MM.1S (cell line): ENCODE measurements at regions not wholly inside any gene's neighbourhood (a gene's known extent, or its start where the extent isn't known, plus 50 kb on each side); places are given as distances from the start of the nearest gene placed in this dataset.

Experiments
- DNase-seq: peaks from one replicate; pipeline ENCODE4 v3.0.0-alpha.2; 2015
- H2AFZ ChIP-seq: fragments of 300-600 bp; sonication (generic); 2 replicates; pipeline ENCODE4 v1.6.0; 2016; ENCODE audit warnings: antibody characterized with exemption, low read length
- H3F3A ChIP-seq: fragments of 300-600 bp; sonication (generic); 2 replicates; pipeline ENCODE4 v1.6.1; 2016; ENCODE audit warnings: mild to moderate bottlenecking, antibody characterized with exemption, low read length, moderate library complexity, mixed read lengths; ENCODE audit not compliant: insufficient read depth
- H3K27ac ChIP-seq: fragments of 300-600 bp; sonication (generic); 2 replicates; pipeline ENCODE4 v1.5.1; 2016; ENCODE audit warnings: mild to moderate bottlenecking, low read length
- H3K27me3 ChIP-seq: fragments of 300-600 bp; sonication (generic); replicated peaks from 2 replicates; pipeline ENCODE4 v1.6.0; 2016; ENCODE audit warnings: low read length; ENCODE audit not compliant: insufficient read depth
- H3K36me3 ChIP-seq: fragments of 300-600 bp; sonication (generic); replicated peaks from 2 replicates; pipeline ENCODE4 v1.6.1; 2016; ENCODE audit warnings: mild to moderate bottlenecking, low read length, mixed read lengths; ENCODE audit not compliant: insufficient read depth
- H3K4me1 ChIP-seq: fragments of 300-600 bp; sonication (generic); 2 replicates; pipeline ENCODE4 v1.6.1; 2016; ENCODE audit warnings: low read length, mixed read lengths
- H3K4me2 ChIP-seq: fragments of 300-600 bp; sonication (generic); 2 replicates; pipeline ENCODE4 v1.6.0; 2016; ENCODE audit warnings: low read depth, low read length
- H3K4me3 ChIP-seq: fragments of 300-600 bp; sonication (generic); 2 replicates; pipeline ENCODE4 v1.5.1; 2016; ENCODE audit warnings: low read length, mixed read lengths
- H3K79me2 ChIP-seq: fragments of 300-600 bp; sonication (generic); 2 replicates; pipeline ENCODE4 v1.6.1; 2016; ENCODE audit warnings: mixed run types, low read length, mixed read lengths
- H3K9ac ChIP-seq: fragments of 300-600 bp; sonication (generic); 2 replicates; pipeline ENCODE4 v1.6.1; 2016; ENCODE audit warnings: low read length, mixed read lengths
- H3K9me2 ChIP-seq: fragments of 300-600 bp; sonication (generic); replicated peaks from 2 replicates; pipeline ENCODE4 v1.6.1; 2016; ENCODE audit warnings: mild to moderate bottlenecking, low read length, mixed read lengths; ENCODE audit not compliant: insufficient read depth
- H3K9me3 ChIP-seq: fragments of 300-600 bp; sonication (generic); replicated peaks from 2 replicates; pipeline ENCODE4 v1.6.1; 2016; ENCODE audit warnings: mild to moderate bottlenecking, low read length, mixed read lengths; ENCODE audit not compliant: insufficient read depth
- H4K20me1 ChIP-seq: fragments of 300-600 bp; sonication (generic); 2 replicates; pipeline ENCODE4 v1.6.1; 2016; ENCODE audit warnings: mild to moderate bottlenecking, low read length, moderate library complexity, mixed read lengths; ENCODE audit not compliant: insufficient read depth
- CTCF ChIP-seq: fragments of 300-600 bp; sonication (generic); IDR thresholded peaks from 2 replicates; pipeline ENCODE4 v1.5.1; 2016; ENCODE audit warnings: antibody characterized with exemption, low read length, mixed read lengths
- EZH2 ChIP-seq: fragments of 300-600 bp; sonication (generic); optimal IDR thresholded peaks from 2 replicates; pipeline ENCODE3; 2017; ENCODE audit warnings: low read depth, mild to moderate bottlenecking, antibody characterized with exemption, low read length, mixed read lengths
- EZH2phosphoT487 ChIP-seq: fragments of 300-600 bp; sonication (generic); IDR thresholded peaks from 2 replicates; pipeline ENCODE4 v1.6.1; 2018; ENCODE audit warnings: antibody characterized with exemption, low read length

DNA sequence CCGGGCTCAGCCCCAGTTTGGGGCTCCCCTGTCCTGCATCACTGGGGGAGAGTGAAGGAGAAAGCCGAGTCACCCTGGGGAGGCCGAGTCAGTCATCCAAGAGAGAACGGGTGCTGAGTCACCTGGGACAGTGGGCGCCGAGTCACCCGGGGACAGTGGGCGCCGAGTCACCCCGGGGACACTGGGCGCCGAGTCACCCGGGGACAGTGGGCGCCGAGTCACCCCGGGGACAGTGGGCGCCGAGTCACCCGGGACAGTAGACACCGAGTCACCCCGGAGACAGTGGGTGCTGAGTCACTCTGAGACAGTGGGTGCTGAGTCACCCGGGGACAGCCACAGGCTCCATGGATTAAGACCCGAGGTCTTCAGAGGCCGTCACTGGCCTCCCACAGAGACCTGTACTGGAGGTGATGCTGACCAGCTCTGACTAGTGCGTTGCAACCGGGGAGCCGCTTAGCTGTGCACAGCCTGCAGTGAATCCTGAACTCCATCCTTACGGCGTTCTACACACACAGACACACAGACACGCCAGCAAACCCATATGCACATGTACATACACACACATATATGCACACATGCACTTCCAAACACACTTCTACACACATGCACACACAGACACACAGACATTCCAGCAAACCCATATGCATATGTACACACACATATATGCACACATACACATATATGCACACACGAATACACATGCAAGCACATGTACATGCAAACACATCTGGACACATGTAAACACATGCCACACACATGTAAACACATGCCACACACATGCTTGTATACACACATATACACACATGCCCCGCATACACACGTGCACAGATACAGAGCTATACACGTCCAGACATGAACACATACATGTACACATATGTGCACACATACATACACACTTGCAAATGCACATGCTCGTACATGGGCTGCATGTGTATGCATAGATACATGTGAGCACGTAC lies 64.9 kb upstream of the GALNT9 start:
- no peak for TF ChIP-seq EZH2phosphoT487
- no peak for TF ChIP-seq EZH2
- no peak for TF ChIP-seq CTCF
- H4K20me1 ChIP-seq, result no peaks in the 10 kb centered on the region
- H2AFZ ChIP-seq, result no peak overlapping the region
- no peaks in the 10 kb centered on the region for H3K36me3 ChIP-seq
- no peak overlapping the region for H3K4me2 ChIP-seq
- no peak overlapping the region for H3K4me3 ChIP-seq
- H3K27ac ChIP-seq, result no peak overlapping the region
- no peaks in the 10 kb centered on the region for H3F3A ChIP-seq
- no peaks in the 10 kb centered on the region for H3K4me1 ChIP-seq
- no peak overlapping the region for H3K9ac ChIP-seq
- H3K27me3 ChIP-seq, result peaks cover 15% of the 10 kb centered on the region
- H3K9me3 ChIP-seq, result no peaks in the 10 kb centered on the region
- no peaks in the 10 kb centered on the region for H3K79me2 ChIP-seq
- DNase-seq, result no peak
- no peaks in the 10 kb centered on the region for H3K9me2 ChIP-seq

DNA sequence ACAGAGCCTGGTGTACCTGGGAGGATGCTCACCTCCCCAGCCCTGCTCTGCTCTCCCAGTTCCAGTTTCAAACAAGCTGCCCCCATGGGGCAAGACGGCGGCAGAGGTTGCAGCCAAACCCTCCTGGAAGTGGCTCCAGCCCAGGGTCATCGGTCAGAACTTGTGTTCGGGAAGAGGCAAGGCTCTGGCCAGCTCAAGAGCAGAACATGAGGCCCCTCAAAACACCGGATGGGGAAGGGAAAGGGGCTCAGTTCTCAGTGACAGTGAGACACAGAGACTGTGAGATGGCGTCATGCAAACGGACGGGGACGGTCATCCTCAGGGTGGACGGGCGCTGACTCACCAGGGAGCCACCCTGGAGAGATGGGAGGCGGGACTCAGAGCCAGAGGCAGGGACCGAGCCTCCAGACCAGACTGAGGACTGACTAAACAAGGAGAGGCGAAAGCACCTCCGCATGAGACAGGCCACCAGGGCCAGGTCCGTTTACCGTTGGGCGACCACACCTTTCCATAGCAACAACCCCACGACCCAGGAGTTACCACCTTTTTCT lies 63.9 kb upstream of the GALNT9 start:
- H4K20me1 ChIP-seq, result no peaks in the 10 kb centered on the region
- TF ChIP-seq EZH2phosphoT487, result no peak
- TF ChIP-seq CTCF, result no peak
- no peak for TF ChIP-seq EZH2
- H3K4me3 ChIP-seq, result no peak overlapping the region
- no peaks in the 10 kb centered on the region for H3F3A ChIP-seq
- H2AFZ ChIP-seq, result no peak overlapping the region
- H3K27ac ChIP-seq, result no peak overlapping the region
- H3K79me2 ChIP-seq, result no peaks in the 10 kb centered on the region
- H3K4me1 ChIP-seq, result no peaks in the 10 kb centered on the region
- no peak overlapping the region for H3K9ac ChIP-seq
- H3K9me3 ChIP-seq, result no peaks in the 10 kb centered on the region
- H3K9me2 ChIP-seq, result no peaks in the 10 kb centered on the region
- H3K36me3 ChIP-seq, result no peaks in the 10 kb centered on the region
- H3K27me3 ChIP-seq, result peaks cover 13% of the 10 kb centered on the region
- DNase-seq, result no peak
- no peak overlapping the region for H3K4me2 ChIP-seq

GRCh38 chr12:132392389-132393244 lies 63.2 kb upstream of the GALNT9 start:
- Histone ChIP-seq H3K79me2 (no peaks in the 10 kb centered on the region), H3K36me3 (no peaks in the 10 kb centered on the region), H4K20me1 (no peaks in the 10 kb centered on the region), H2AFZ (no peak overlapping the region), H3F3A (no peaks in the 10 kb centered on the region), H3K4me3 (no peak overlapping the region), H3K9ac (no peak overlapping the region), H3K9me3 (no peaks in the 10 kb centered on the region), H3K9me2 (no peaks in the 10 kb centered on the region), H3K27me3 (peaks cover 13% of the 10 kb centered on the region), H3K27ac (no peak overlapping the region), H3K4me2 (no peak overlapping the region), H3K4me1 (no peaks in the 10 kb centered on the region)
- TF ChIP-seq EZH2, result no peak
- DNase-seq, result no peak
